ENCODE measurements at regions not wholly inside any gene's neighbourhood (a gene's known extent, or its start where the extent isn't known, plus 50 kb on each side); places are given as distances from the start of the nearest gene placed in this dataset.

GRCh38 chr2:118457951-118458350, 369.7 kb downstream of the INSIG2 start:
- Histone ChIP-seq H3K4me2 (ENCODE audit: low read length) (no peak overlapping the region), H2BK5ac (ENCODE audit: low read length) (no peak overlapping the region), H3K27me3 (ENCODE audit: insufficient read depth, low read length, poor library complexity) (no peaks in the 10 kb centered on the region), H3K9ac (ENCODE audit: low read length) (no peak overlapping the region), H3K27ac (ENCODE audit: low read depth, low read length) (no peak overlapping the region), H3K36me3 (ENCODE audit: control insufficient read depth, insufficient read depth, low read length) (no peaks in the 10 kb centered on the region), H4K8ac (ENCODE audit: low read depth, low read length) (no peak overlapping the region), H2BK120ac (ENCODE audit: low read depth, low read length) (no peak overlapping the region), H3K56ac (ENCODE audit: low read length) (no peak overlapping the region), H3K79me2 (ENCODE audit: control insufficient read depth, insufficient read depth, low read length) (no peaks in the 10 kb centered on the region), H2AK5ac (ENCODE audit: low read length) (no peak overlapping the region), H3K18ac (ENCODE audit: low read length) (no peak overlapping the region), H4K5ac (ENCODE audit: low read length) (no peak overlapping the region), H3K4me1 (ENCODE audit: control insufficient read depth, low read depth, low read length) (no peaks in the 10 kb centered on the region), H2BK15ac (replicated peaks; ENCODE audit: low read depth) (no peak overlapping the region), H3K4me3 (ENCODE audit: low read length) (no peak overlapping the region), H3K79me1 (ENCODE audit: low read length) (no peaks in the 10 kb centered on the region), H3K23ac (ENCODE audit: low read length) (no peak overlapping the region), H3K4ac (ENCODE audit: low read depth, low read length) (no peak overlapping the region)
- DNase-seq, result no peak
- WGBS (ENCODE audit: extremely low coverage, insufficient coverage, low lambda C conversion rate), result no CpG with 5 or more reads among the region's 3 CpGs

GRCh38 chr2:118449401-118449800, 361.1 kb downstream of the INSIG2 start:
- Histone ChIP-seq H3K27ac (ENCODE audit: low read depth, low read length) (no peak overlapping the region), H3K4ac (ENCODE audit: low read depth, low read length) (no peak overlapping the region), H3K36me3 (ENCODE audit: control insufficient read depth, insufficient read depth, low read length) (no peaks in the 10 kb centered on the region), H3K79me1 (ENCODE audit: low read length) (no peaks in the 10 kb centered on the region), H3K4me3 (ENCODE audit: low read length) (no peak overlapping the region), H3K18ac (ENCODE audit: low read length) (no peak overlapping the region), H4K5ac (ENCODE audit: low read length) (no peak overlapping the region), H2BK15ac (replicated peaks; ENCODE audit: low read depth) (no peak overlapping the region), H2BK5ac (ENCODE audit: low read length) (no peak overlapping the region), H2AK5ac (ENCODE audit: low read length) (no peak overlapping the region), H3K4me2 (ENCODE audit: low read length) (no peak overlapping the region), H2BK120ac (ENCODE audit: low read depth, low read length) (no peak overlapping the region), H3K27me3 (ENCODE audit: insufficient read depth, low read length, poor library complexity) (no peaks in the 10 kb centered on the region), H3K56ac (ENCODE audit: low read length) (no peak overlapping the region), H3K23ac (ENCODE audit: low read length) (no peak overlapping the region), H3K79me2 (ENCODE audit: control insufficient read depth, insufficient read depth, low read length) (no peaks in the 10 kb centered on the region), H3K9ac (ENCODE audit: low read length) (no peak overlapping the region), H4K8ac (ENCODE audit: low read depth, low read length) (no peak overlapping the region), H3K4me1 (ENCODE audit: control insufficient read depth, low read depth, low read length) (no peaks in the 10 kb centered on the region)
- no CpG with 5 or more reads among the region's 2 CpGs for WGBS (ENCODE audit: extremely low coverage, insufficient coverage, low lambda C conversion rate)
- no peak for DNase-seq

- H3K4me1 ChIP-seq (ENCODE audit: control insufficient read depth, low read depth, low read length), result no peaks in the 10 kb centered on the region
- no peak overlapping the region for H3K23ac ChIP-seq (ENCODE audit: low read length)
- no peak overlapping the region for H3K18ac ChIP-seq (ENCODE audit: low read length)
- H4K8ac ChIP-seq (ENCODE audit: low read depth, low read length), result no peak overlapping the region
- H3K4me3 ChIP-seq (ENCODE audit: low read length), result no peak overlapping the region
- no peak overlapping the region for H3K4ac ChIP-seq (ENCODE audit: low read depth, low read length)
- no peaks in the 10 kb centered on the region for H3K79me1 ChIP-seq (ENCODE audit: low read length)
- H2BK120ac ChIP-seq (ENCODE audit: low read depth, low read length), result no peak overlapping the region
- H2AK5ac ChIP-seq (ENCODE audit: low read length), result no peak overlapping the region
- no CpG with 5 or more reads among the region's 2 CpGs for WGBS (ENCODE audit: extremely low coverage, insufficient coverage, low lambda C conversion rate)
- no peak overlapping the region for H3K4me2 ChIP-seq (ENCODE audit: low read length)
- H3K9ac ChIP-seq (ENCODE audit: low read length), result no peak overlapping the region
- H2BK15ac ChIP-seq (replicated peaks; ENCODE audit: low read depth), result no peak overlapping the region
- H4K5ac ChIP-seq (ENCODE audit: low read length), result no peak overlapping the region
- peak; percentile 29 for DNase-seq
- no peaks in the 10 kb centered on the region for H3K79me2 ChIP-seq (ENCODE audit: control insufficient read depth, insufficient read depth, low read length)
- H3K56ac ChIP-seq (ENCODE audit: low read length), result no peak overlapping the region
- no peak overlapping the region for H3K27ac ChIP-seq (ENCODE audit: low read depth, low read length)
- H3K27me3 ChIP-seq (ENCODE audit: insufficient read depth, low read length, poor library complexity), result no peaks in the 10 kb centered on the region
- no peak overlapping the region for H2BK5ac ChIP-seq (ENCODE audit: low read length)
- H3K36me3 ChIP-seq (ENCODE audit: control insufficient read depth, insufficient read depth, low read length), result no peaks in the 10 kb centered on the region
These were observed 355.3 kb downstream of the INSIG2 start for GRCh38 chr2:118443596-118443995.

GRCh38 chr2:118442996-118443553, 354.8 kb downstream of the INSIG2 start:
- Histone ChIP-seq H3K18ac (ENCODE audit: low read length) (no peak overlapping the region), H3K4ac (ENCODE audit: low read depth, low read length) (no peak overlapping the region), H3K23ac (ENCODE audit: low read length) (no peak overlapping the region), H3K27me3 (ENCODE audit: insufficient read depth, low read length, poor library complexity) (no peaks in the 10 kb centered on the region), H3K4me3 (ENCODE audit: low read length) (no peak overlapping the region), H3K56ac (ENCODE audit: low read length) (no peak overlapping the region), H3K9ac (ENCODE audit: low read length) (no peak overlapping the region), H3K27ac (ENCODE audit: low read depth, low read length) (no peak overlapping the region), H3K36me3 (ENCODE audit: control insufficient read depth, insufficient read depth, low read length) (no peaks in the 10 kb centered on the region), H2AK5ac (ENCODE audit: low read length) (no peak overlapping the region), H3K79me1 (ENCODE audit: low read length) (no peaks in the 10 kb centered on the region), H2BK120ac (ENCODE audit: low read depth, low read length) (no peak overlapping the region), H2BK5ac (ENCODE audit: low read length) (no peak overlapping the region), H2BK15ac (replicated peaks; ENCODE audit: low read depth) (no peak overlapping the region), H3K4me2 (ENCODE audit: low read length) (no peak overlapping the region), H4K5ac (ENCODE audit: low read length) (no peak overlapping the region), H3K4me1 (ENCODE audit: control insufficient read depth, low read depth, low read length) (no peaks in the 10 kb centered on the region), H3K79me2 (ENCODE audit: control insufficient read depth, insufficient read depth, low read length) (no peaks in the 10 kb centered on the region), H4K8ac (ENCODE audit: low read depth, low read length) (no peak overlapping the region)
- no peak for DNase-seq
- WGBS (ENCODE audit: extremely low coverage, insufficient coverage, low lambda C conversion rate), result no CpG with 5 or more reads among the region's 3 CpGs

- H3K18ac ChIP-seq (ENCODE audit: low read length), result no peak overlapping the region
- no peak overlapping the region for H3K4ac ChIP-seq (ENCODE audit: low read depth, low read length)
- H3K4me2 ChIP-seq (ENCODE audit: low read length), result no peak overlapping the region
- no peak overlapping the region for H3K9ac ChIP-seq (ENCODE audit: low read length)
- no peak overlapping the region for H2BK120ac ChIP-seq (ENCODE audit: low read depth, low read length)
- no peak overlapping the region for H3K4me3 ChIP-seq (ENCODE audit: low read length)
- no peaks in the 10 kb centered on the region for H3K4me1 ChIP-seq (ENCODE audit: control insufficient read depth, low read depth, low read length)
- no peak overlapping the region for H2AK5ac ChIP-seq (ENCODE audit: low read length)
- H3K23ac ChIP-seq (ENCODE audit: low read length), result no peak overlapping the region
- no peak overlapping the region for H2BK15ac ChIP-seq (replicated peaks; ENCODE audit: low read depth)
- no peaks in the 10 kb centered on the region for H3K79me1 ChIP-seq (ENCODE audit: low read length)
- no peaks in the 10 kb centered on the region for H3K27me3 ChIP-seq (ENCODE audit: insufficient read depth, low read length, poor library complexity)
- no peak for DNase-seq
- no peak overlapping the region for H4K8ac ChIP-seq (ENCODE audit: low read depth, low read length)
- no peak overlapping the region for H2BK5ac ChIP-seq (ENCODE audit: low read length)
- no peak overlapping the region for H3K56ac ChIP-seq (ENCODE audit: low read length)
- H4K5ac ChIP-seq (ENCODE audit: low read length), result no peak overlapping the region
- H3K27ac ChIP-seq (ENCODE audit: low read depth, low read length), result no peak overlapping the region
- no peaks in the 10 kb centered on the region for H3K79me2 ChIP-seq (ENCODE audit: control insufficient read depth, insufficient read depth, low read length)
- no CpG with 5 or more reads among the region's 1 CpG for WGBS (ENCODE audit: extremely low coverage, insufficient coverage, low lambda C conversion rate)
- no peaks in the 10 kb centered on the region for H3K36me3 ChIP-seq (ENCODE audit: control insufficient read depth, insufficient read depth, low read length)
These were observed 353.8 kb downstream of the INSIG2 start for GRCh38 chr2:118442046-118442445.

GRCh38 chr2:118440404-118441098, 352.3 kb downstream of the INSIG2 start:
- DNase-seq, result no peak
- H3K4me1 ChIP-seq (ENCODE audit: control insufficient read depth, low read depth, low read length), result no peaks in the 10 kb centered on the region
- no CpG with 5 or more reads among the region's 5 CpGs for WGBS (ENCODE audit: extremely low coverage, insufficient coverage, low lambda C conversion rate)

More at GRCh38 chr2:118440404-118441098, 352.3 kb downstream of the INSIG2 start:
- Histone ChIP-seq H4K8ac (ENCODE audit: low read depth, low read length) (no peak overlapping the region), H2BK120ac (ENCODE audit: low read depth, low read length) (no peak overlapping the region), H3K27me3 (ENCODE audit: insufficient read depth, low read length, poor library complexity) (no peaks in the 10 kb centered on the region), H2BK15ac (replicated peaks; ENCODE audit: low read depth) (no peak overlapping the region), H3K4ac (ENCODE audit: low read depth, low read length) (no peak overlapping the region), H3K9ac (ENCODE audit: low read length) (no peak overlapping the region), H3K27ac (ENCODE audit: low read depth, low read length) (no peak overlapping the region), H2BK5ac (ENCODE audit: low read length) (no peak overlapping the region), H3K23ac (ENCODE audit: low read length) (no peak overlapping the region), H3K79me2 (ENCODE audit: control insufficient read depth, insufficient read depth, low read length) (no peaks in the 10 kb centered on the region), H3K4me3 (ENCODE audit: low read length) (no peak overlapping the region), H3K18ac (ENCODE audit: low read length) (no peak overlapping the region), H2AK5ac (ENCODE audit: low read length) (no peak overlapping the region), H3K56ac (ENCODE audit: low read length) (no peak overlapping the region), H3K36me3 (ENCODE audit: control insufficient read depth, insufficient read depth, low read length) (no peaks in the 10 kb centered on the region), H4K5ac (ENCODE audit: low read length) (no peak overlapping the region), H3K79me1 (ENCODE audit: low read length) (no peaks in the 10 kb centered on the region), H3K4me2 (ENCODE audit: low read length) (no peak overlapping the region)
